ENCODE measurements at regions not wholly inside any gene's neighbourhood (a gene's known extent, or its start where the extent isn't known, plus 50 kb on each side); places are given as distances from the start of the nearest gene placed in this dataset.

DNA sequence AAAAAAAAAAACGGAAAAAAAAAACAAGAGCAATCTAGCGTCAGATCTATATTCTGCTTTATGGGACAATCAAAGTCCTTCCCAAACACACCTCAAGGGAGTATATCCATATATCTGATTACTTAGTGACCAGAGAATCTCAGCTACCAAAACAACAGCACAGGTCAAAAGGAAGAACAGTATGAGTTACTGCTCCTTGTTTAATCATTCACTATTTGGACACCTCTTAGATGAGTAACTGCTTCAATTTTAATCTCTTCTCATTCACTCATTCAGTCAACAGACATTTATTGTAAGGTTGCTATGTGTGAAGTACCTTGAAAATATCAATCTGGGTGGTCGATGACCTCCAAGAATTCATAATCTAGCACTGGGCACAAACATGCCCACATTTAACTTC, 193.2 kb downstream of the IRS2 start:
- TF ChIP-seq REST (IDR thresholded peaks at IDR 0.05; ENCODE audit: insufficient read depth in 1 of 2, low read depth in 2 of 2, low read length in 2 of 2) (no peak), TAF1 (IDR thresholded peaks at IDR 0.05; ENCODE audit: borderline replicate concordance, insufficient read depth, low read length) (no peak), POLR2AphosphoS5 (IDR thresholded peaks at IDR 0.05; ENCODE audit: low read depth, low read length) (no peak)
